ENCODE measurements at regions not wholly inside any gene's neighbourhood (a gene's known extent, or its start where the extent isn't known, plus 50 kb on each side); places are given as distances from the start of the nearest gene placed in this dataset.
"Not testable (repeated sequence)": the region's sequence is repeated elsewhere in the genome, so short reads cannot be mapped to it uniquely, and the experiment has no call there.

DNA sequence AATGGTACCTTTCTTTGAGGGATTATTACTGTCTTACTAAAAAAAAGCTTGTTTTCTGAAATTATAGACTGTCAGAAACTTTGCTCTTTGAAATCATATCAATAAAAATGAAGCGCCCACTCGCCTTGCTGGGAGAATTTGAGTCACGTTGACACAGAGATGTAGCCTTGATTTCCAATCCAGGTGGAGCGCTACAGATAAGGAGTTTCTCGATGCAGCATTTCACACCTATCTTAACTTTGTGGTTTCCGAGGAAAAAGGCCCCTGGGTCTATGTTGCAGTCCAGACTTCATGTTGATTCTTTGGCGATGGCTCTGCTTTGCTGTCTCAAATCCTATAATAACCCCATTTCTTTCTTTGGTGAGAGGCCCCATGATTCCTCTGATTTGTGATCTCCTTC, 158.1 kb upstream of the ARG1 start:
- no peak for DNase-seq
- intact Hi-C loops (cut with DNase I): no loop called here
- ATAC-seq: no peak

- ATAC-seq: no peak
- no peak for DNase-seq
- intact Hi-C loops (cut with DNase I): no loop called here
Observed at GRCh38 chr6:131418441-131418840, 154.6 kb upstream of the ARG1 start.

DNA sequence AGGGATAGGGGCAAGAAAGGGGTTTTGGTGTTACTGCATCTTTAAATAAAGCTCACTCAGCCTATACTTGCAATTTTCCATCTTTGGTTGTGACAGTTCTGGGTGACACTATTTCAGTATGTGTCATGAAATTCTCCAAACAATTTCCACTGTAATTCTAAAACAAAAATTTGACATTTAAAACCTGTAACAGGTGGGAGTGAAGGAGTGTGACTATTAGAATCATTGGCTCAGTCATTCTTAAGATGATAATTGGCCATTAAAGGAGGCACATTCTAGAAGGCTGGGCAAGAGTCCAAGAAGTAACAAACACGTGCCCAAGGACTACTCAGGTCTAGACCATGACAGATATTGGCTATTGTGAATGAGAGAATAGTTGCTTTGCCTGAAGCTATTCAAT, 153.3 kb upstream of the ARG1 start:
- no peak for ATAC-seq
- DNase-seq: no peak
- intact Hi-C loops (cut with DNase I): no loop called here

- no peak for ATAC-seq
- intact Hi-C loops (cut with DNase I): no loop called here
- DNase-seq: no peak
Observed at GRCh38 chr6:131424016-131424415, 149.0 kb upstream of the ARG1 start.

DNA sequence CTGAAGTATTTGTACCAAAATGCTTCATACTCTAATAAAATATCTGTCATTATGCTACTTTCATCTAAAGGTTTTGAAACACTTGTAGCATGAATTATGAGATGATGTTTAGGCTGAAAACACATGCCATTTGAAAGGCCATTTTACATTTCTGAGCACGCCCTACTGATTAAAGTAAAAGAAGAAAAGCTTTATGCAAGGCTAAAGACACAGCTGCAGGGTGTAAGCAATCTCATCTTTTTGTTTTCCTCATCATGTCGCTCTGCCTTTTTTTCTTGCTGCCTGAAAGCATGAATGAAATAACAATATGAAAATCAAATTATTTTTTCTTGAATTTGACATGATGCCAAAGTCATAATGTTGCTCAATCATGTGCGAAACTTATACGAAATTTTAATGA, 148.6 kb upstream of the ARG1 start:
- DNase-seq (no peak), ATAC-seq (no peak)
- intact Hi-C loops (cut with DNase I): no loop called here

- DNase-seq (no peak), ATAC-seq (no peak)
- intact Hi-C loops (cut with DNase I): no loop called here
Observed at GRCh38 chr6:131427434-131428058, 145.5 kb upstream of the ARG1 start.

- DNase-seq (no peak), ATAC-seq (no peak)
- intact Hi-C loops (cut with DNase I): no loop called here
Observed at GRCh38 chr6:131430531-131430930, 142.5 kb upstream of the ARG1 start.

DNA sequence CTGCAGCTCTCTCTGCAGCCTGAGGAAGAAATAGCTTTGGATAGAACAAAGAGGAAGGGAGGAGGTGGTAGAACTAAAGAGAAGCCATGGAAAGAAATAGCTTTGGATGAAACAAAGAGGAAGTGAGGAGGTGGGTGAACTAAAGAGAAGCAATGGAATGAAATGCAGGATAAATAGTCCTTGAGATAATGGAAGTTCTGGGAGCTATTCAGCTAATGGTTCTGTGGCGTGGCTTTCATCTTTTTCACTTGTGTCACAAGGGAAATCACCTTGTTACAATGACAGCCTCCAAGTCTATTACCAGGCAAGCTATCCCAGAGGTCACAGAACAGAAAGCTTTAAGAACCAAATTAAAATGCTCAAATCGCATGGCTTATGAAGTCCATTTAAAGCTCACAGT, 141.3 kb upstream of the ARG1 start:
- no peak for ATAC-seq

DNA sequence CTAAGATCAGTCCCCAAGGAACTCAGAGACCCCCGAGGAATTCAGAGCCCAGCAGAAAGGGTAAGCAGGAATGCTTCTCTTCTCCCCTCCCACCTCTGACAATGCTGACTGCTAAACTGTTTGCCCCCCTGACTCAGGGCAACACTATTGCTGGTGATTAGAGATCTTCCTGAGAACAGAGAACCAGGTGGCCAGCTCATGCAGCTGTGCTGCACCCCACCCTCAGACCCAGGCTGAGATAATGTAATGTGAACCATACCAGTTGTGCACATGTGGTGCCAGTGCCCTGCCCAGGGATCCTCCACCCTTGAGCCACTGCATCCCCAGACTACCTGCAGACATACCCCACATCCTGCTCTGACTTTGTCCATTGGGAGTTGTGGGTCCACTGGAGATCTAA, 139.1 kb upstream of the ARG1 start:
- intact Hi-C loops (cut with DNase I): no loop called here
- ATAC-seq (no peak), DNase-seq (no peak)

More for the DNA sequence above, 141.3 kb upstream of the ARG1 start:
- no peak for DNase-seq
- intact Hi-C loops (cut with DNase I): no loop called here

GRCh38 chr6:131436358-131436757, 136.7 kb upstream of the ARG1 start:
- intact Hi-C loops (cut with DNase I): no loop called here
- no peak for DNase-seq
- no peak for ATAC-seq

- ATAC-seq (no peak), DNase-seq (no peak)
- intact Hi-C loops (cut with DNase I): no loop called here
Observed at GRCh38 chr6:131443014-131443413, 130.0 kb upstream of the ARG1 start.

DNA sequence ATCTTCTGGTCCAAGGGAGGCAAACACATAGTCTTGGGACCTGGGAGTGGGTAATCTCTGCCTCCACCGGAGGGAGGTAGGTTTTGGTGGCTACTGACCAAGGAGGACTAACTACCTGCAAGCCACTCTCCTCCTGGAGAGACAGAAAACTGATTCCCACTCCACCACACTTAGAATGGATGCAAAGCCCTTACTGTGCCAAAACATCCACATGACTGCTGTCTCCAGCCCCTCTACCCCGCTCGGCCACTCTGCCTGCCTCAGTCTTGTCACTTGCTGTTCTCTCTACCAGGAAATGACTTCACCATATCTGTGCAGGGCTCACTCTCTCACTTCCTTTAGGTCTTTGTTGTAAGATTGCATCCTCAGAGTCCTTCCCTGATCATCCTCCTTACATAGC, 129.5 kb upstream of the ARG1 start:
- no peak for DNase-seq
- ATAC-seq: no peak
- intact Hi-C loops (cut with DNase I): no loop called here

- ATAC-seq; intact Hi-C loops (cut with DNase I); DNase-seq: not testable (repeated sequence)
Observed at GRCh38 chr6:131445356-131445755, 127.7 kb upstream of the ARG1 start.

DNA sequence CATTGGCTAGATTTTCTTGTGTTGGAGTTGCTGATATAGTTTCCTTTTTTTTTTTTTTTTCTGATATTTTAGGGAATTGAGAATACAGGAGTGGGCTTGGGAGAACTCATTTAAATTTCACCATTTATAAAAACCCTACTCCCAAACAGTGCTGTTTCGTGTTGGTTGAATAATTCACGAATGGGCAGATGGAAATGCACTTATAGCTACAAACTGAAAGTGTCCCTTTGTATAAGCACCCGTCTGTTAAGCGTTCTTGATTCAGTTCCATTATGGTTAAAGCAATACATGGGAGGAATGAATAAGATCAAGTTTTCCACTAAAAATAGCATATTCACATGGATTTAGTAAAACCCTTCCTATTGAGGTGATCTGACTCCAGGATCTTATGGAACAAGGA, 122.2 kb upstream of the ARG1 start:
- ATAC-seq (no peak), DNase-seq (no peak)
- intact Hi-C loops (cut with DNase I): no loop called here

DNA sequence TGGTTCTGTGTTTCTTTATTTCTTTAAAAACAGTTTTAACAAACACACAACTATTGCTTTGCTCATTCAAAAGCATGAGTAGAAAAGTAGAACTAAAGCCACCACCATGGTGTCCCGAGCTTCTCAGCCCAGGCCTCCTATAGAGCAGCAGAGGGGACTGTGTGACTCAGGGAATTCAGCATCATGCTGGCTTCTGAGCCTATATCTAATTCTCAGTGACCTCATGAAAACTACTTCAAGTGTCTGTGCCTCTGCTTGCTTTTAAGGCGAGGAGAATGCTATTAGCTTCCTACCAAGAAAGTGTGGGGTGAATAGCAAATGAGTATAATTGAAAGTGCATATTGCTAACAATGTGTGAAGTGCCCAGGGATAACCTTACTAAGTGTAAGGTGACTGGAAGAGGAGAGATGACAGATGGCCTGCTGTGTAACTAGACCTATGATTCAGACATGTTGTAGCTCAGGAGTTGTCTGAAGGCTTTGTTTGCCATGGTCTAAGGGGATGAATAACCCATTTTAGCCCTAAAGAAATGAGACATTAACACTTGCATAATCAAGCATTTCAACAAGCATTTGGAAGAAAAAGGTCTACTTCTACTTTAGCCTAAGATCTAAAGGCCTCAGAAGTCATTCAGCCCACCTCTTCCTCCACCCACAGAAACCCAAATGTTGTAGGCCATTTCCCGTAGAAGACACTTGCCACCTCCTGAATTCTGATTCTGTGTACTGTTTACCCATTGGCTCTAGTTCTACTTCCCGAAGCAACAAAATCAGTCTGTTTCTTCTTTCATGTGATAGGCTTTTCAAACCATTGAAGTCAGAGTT, 121.5 kb upstream of the ARG1 start:
- no peak for DNase-seq
- intact Hi-C loops (cut with DNase I): no loop called here
- ATAC-seq: no peak

DNA sequence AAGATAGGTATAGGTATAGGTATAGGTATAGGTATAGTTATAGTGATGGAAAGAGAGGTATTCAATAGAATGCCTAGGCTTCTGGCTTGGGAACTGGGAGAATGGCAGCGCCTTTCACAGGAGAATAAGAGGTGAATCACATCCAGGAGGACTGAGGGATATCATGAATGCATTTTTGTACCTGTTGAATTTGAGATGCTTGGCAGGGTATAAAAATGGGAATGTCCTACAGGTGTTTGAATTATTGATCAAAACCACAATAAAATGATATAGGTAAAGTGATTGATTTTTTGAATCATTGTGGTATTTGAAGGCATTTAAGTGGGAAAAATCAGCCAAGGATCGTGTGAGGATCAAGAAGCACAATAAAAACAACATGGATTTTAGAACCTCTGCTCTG, 119.2 kb upstream of the ARG1 start:
- ATAC-seq (no peak), DNase-seq (no peak)
- intact Hi-C loops (cut with DNase I): no loop called here

- DNase-seq (no peak), ATAC-seq (no peak)
- intact Hi-C loops (cut with DNase I): no loop called here
Observed at GRCh38 chr6:131456565-131456964, 116.5 kb upstream of the ARG1 start.

DNA sequence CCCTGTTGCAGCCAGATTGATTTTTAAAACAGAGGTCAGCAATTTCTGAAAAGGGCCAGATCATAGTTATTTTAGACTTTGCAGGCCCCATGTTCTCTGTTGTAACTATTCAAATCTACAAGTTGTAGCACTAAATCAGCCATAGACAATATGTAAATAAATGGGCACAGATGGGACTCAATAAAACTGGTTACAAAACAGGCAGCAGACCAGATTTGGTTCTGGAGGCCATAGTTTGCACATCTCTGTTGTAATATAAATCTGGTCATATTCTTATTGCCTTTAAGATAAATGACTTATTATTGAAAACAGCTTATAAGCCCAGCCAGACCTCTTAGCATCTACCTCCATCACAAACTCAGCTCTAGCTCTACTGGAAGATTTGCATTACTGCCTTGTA, 114.0 kb upstream of the ARG1 start:
- intact Hi-C loops (cut with DNase I): no loop called here
- no peak for ATAC-seq
- no peak for DNase-seq

GRCh38 chr6:131460614-131461000, 112.4 kb upstream of the ARG1 start:
- ATAC-seq (no peak), DNase-seq (no peak)
- intact Hi-C loops (cut with DNase I): no loop called here

GRCh38 chr6:131469130-131469529, 103.9 kb upstream of the ARG1 start:
- intact Hi-C loops (cut with DNase I): no loop called here
- DNase-seq (no peak), ATAC-seq (no peak)

GRCh38 chr6:131470534-131470933, 102.5 kb upstream of the ARG1 start:
- intact Hi-C loops (cut with DNase I): no loop called here
- DNase-seq (no peak), ATAC-seq (no peak)
